Activated naive CD8-positive, alpha-beta T cell treated with anti-CD3 and anti-CD28 coated beads, Interleukin-2, amount 50 U/mL, for 24 hours (primary cell): ENCODE measurements at regions not wholly inside any gene's neighbourhood (a gene's known extent, or its start where the extent isn't known, plus 50 kb on each side); places are given as distances from the start of the nearest gene placed in this dataset.

Source experiments
- ATAC-seq: fragments of 150-1000 bp; cut with Tn5 transposase; one replicate; pipeline ENCODE4 v1.10.0; 2021
- DNase-seq: peaks from one replicate; pipeline ENCODE4 v3.0.0; 2021
- H3K27ac Mint-ChIP-seq: one replicate; pipeline ENCODE4 v1.8.0; 2021; ENCODE audit warnings: mild to moderate bottlenecking, mixed read lengths
- H3K27me3 Mint-ChIP-seq: one replicate; pipeline ENCODE4 v1.8.0; 2021; ENCODE audit warnings: mixed read lengths
- H3K36me3 Mint-ChIP-seq: one replicate; pipeline ENCODE4 v1.8.0; 2021; ENCODE audit warnings: low read depth, mixed read lengths
- H3K4me1 Mint-ChIP-seq: one replicate; pipeline ENCODE4 v1.8.0; 2021; ENCODE audit warnings: mixed read lengths
- H3K4me3 Mint-ChIP-seq: one replicate; pipeline ENCODE4 v1.8.0; 2021; ENCODE audit warnings: mild to moderate bottlenecking, moderate library complexity, mixed read lengths
- H3K9me3 Mint-ChIP-seq: one replicate; pipeline ENCODE4 v1.8.0; 2021; ENCODE audit warnings: mixed read lengths

DNA sequence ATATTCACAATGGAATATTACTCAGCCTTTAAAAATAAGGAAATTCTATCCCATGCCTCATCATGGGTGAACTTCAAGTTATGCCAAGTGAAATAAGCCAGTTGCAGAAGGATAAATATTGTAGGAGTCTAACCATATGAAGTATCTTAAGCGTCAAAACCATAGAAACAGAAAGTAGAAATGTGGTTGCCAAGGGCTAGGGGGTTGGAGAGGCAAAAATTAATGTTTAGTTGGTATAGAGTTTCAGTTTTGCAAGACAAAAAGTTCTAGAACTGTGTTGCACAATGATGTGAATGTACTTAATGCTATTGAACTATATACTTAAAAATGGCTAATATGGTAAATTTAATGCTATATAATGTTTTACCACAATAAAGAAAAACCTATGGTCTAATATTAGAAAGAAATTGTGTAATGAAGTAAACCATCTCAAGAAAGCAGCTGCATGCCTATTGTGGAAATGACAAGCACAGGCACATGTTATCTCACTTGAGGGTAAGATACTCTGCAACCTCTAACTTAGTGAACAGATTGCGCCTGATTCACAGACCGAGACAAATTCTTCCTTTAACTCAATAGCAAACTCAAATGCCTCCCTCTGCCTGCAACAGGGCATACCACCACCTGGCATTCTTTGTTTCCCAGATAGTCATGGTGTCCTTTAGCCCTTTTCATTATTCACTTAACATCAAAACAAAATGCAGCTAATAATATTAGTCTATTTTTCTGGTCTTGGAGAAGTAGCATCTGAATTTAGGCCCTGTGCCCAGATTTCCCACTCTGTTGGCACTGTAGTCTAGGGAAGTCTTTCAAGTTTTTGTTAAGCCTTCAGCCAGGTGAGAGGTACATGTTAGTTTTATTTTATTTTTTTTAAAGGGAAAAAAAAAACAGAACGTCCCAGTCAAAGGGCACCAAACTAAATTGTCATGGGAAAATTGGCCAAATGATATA, 80.2 kb upstream of the ACP3 start:
- Mint-ChIP-seq H3K27ac (no peak overlapping the region), H3K4me3 (no peak overlapping the region), H3K4me1 (no peaks in the 10 kb centered on the region), H3K9me3 (no peaks in the 10 kb centered on the region), H3K36me3 (no peaks in the 10 kb centered on the region), H3K27me3 (peaks cover 10% of the 10 kb centered on the region)
- no peak for DNase-seq
- ATAC-seq = no peak

DNA sequence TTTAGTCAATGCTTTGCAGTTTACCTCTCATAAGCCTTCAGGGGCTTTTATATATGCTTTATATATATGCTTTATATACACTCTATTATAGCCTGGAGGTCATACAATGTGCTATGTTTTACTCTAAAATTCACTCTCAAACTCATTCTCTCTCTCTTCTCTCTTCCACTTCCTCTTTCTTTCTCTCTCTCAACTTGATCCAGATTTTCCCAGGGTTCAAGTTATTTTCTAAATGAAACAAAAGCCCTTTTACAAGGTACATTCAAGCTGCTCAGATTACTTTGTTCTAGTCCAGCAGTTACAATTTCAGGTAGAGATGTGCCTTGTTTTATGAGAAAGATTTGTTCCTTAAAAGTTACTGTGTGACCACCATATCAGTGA, 79.6 kb upstream of the ACP3 start:
- Mint-ChIP-seq H3K4me3 (no peak overlapping the region), H3K27me3 (peaks cover 10% of the 10 kb centered on the region), H3K36me3 (no peaks in the 10 kb centered on the region), H3K27ac (no peak overlapping the region), H3K9me3 (no peaks in the 10 kb centered on the region), H3K4me1 (no peaks in the 10 kb centered on the region)
- DNase-seq (no peak), ATAC-seq (no peak)

DNA sequence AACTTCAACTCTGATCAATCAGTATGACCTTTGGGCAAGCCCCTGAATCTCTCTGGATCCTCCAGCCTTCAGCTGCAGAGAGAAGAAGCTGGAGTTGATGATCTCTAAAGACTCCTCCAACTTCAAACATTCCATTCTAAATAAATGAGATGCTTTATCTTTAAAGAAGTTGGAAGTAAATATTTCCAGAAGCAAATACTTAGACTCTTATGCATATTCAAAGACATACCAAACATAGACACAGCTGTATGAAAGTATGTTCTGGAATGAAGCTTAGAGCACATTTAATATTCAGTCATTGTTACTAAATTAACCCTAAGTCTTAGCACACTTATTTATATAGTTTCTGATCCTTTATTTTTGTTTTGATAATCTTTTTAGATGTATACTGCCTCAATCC, 77.6 kb upstream of the ACP3 start:
- no peaks in the 10 kb centered on the region for H3K9me3 Mint-ChIP-seq
- DNase-seq = no peak
- no peak overlapping the region for H3K4me3 Mint-ChIP-seq
- H3K4me1 Mint-ChIP-seq = no peaks in the 10 kb centered on the region
- H3K27ac Mint-ChIP-seq = no peak overlapping the region
- H3K36me3 Mint-ChIP-seq = no peaks in the 10 kb centered on the region
- ATAC-seq = no peak
- peaks cover 14% of the 10 kb centered on the region for H3K27me3 Mint-ChIP-seq

DNA sequence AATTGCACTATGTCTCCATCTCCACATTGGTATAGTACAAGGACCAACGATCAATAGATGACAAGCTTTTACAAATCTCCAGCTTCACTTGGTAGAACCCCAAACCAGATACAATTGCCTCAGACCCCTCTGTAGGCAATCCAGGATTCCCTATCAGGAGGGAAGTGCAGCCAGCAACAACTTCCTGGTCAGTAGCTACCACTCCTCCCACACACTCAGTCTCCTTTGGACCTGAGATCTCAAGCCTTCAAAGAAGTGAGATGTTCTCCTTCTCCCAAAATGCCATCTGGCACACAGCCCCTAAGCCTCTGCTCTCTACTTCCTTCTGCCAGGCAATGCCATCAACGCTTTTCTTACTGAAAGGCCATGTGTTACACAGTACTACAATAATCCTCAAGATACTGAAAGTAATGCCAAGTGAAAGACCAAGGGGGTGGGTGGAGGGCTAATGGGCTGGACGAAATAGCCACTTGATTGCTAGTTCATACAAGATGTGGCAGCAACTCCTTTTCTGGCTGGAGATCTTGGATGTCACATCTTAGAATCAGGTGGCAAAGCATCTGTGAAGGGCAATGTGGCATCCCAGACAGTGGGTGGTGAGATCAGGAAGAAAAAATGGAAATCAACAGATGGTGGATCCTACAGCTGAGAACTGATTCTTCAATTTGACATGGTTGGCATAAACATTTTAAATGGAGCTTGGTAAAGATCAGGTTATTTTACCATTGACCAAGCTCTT, 75.3 kb upstream of the ACP3 start:
- Mint-ChIP-seq H3K36me3 (no peaks in the 10 kb centered on the region), H3K4me1 (no peaks in the 10 kb centered on the region), H3K27ac (no peak overlapping the region), H3K4me3 (no peak overlapping the region), H3K27me3 (peaks cover 16% of the 10 kb centered on the region), H3K9me3 (no peaks in the 10 kb centered on the region)
- DNase-seq = no peak
- ATAC-seq = no peak

DNA sequence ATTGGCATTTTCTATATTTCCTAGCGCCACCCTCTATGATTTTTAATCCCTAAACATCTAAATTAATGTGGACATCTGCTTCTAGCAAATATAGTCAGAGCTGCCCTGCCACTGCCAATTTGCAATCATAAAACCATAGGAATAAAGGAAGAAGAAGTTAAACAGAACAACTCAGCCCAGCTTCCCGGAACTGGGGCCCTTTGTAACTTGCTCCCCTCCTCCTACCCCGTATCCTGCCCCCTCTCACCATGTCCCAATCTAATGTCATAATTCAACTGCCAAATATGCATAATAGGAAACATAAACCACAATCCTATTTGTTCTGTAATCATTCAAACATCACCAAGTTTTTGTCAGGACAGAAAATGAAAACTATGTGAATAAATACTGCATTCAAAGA, 74.4 kb upstream of the ACP3 start:
- no peaks in the 10 kb centered on the region for H3K36me3 Mint-ChIP-seq
- ATAC-seq (no peak), DNase-seq (no peak)
- peaks cover 16% of the 10 kb centered on the region for H3K27me3 Mint-ChIP-seq
- no peak overlapping the region for H3K27ac Mint-ChIP-seq
- H3K9me3 Mint-ChIP-seq = no peaks in the 10 kb centered on the region
- no peak overlapping the region for H3K4me3 Mint-ChIP-seq
- no peaks in the 10 kb centered on the region for H3K4me1 Mint-ChIP-seq

DNA sequence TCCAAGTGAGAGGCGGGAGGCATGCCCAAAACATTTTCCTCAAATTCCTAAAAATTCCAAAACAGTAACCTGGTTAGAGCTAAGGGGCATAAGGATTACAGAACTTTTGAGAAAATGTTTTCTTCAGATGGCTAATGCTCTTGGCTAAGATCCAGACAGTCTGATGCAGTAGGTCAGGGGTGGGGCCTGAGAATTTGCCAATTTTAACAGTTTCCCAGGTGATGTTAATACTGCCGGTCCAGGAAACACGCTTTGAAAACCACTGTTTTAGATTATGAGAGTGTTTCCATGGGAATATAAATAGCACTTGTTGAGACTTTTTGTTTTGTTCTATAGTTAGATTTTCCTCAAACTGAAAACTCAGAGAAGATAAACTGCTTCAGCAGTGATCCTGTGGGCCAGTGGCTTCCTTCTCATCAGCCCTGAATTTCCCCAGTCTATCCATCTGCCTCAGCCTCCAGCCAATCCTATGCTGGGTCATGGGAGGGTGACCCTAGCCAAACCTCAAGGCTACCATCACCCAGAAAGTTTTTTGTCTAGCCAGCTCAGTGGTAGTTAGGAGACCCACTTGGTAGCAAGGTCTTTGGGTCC, 71.6 kb upstream of the ACP3 start:
- ATAC-seq (no peak), DNase-seq (no peak)
- Mint-ChIP-seq H3K4me1 (no peaks in the 10 kb centered on the region), H3K27ac (no peak overlapping the region), H3K9me3 (no peaks in the 10 kb centered on the region), H3K36me3 (no peaks in the 10 kb centered on the region), H3K27me3 (peaks cover 8% of the 10 kb centered on the region), H3K4me3 (no peak overlapping the region)

DNA sequence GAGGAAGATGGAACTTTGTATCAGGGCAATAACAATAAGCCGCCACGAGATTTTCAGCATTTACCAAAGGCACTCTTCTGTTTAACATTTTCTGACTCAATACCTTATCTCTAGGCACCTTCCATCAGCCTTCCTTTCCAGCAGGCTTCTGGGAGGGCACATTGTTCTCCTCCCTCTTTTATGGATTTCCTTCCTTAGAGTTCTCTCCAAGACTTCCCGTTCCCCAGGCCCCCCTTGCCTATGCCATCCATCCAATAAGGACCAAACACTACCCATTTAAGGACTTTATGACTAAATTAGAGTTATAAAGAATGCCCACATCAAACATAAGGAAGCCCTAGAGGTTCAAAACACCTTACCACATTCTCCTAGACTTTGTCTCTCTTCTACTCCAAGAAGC, 71.0 kb upstream of the ACP3 start:
- Mint-ChIP-seq H3K4me3 (no peak overlapping the region), H3K36me3 (no peaks in the 10 kb centered on the region), H3K4me1 (no peaks in the 10 kb centered on the region), H3K27ac (no peak overlapping the region), H3K27me3 (peaks cover 6% of the 10 kb centered on the region), H3K9me3 (no peaks in the 10 kb centered on the region)
- DNase-seq (no peak), ATAC-seq (no peak)

DNA sequence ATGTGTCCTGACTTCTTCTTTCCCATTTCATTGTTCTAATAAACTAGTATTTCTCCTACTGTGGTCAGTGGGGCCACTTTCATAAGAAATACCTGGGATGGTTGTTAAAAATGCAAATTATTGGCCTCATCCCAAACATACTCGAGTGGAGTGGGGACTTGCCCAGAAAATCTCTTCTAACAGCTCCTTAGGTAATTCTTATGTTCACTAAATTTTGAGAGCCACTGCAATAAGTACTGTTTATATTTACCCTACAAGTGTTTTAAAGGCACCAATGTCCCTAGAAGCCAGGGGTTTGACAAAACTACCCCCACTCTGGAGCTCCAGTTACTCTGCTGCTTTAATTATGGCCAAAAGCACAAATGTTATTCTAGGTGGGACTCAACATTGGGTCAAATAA, 70.0 kb upstream of the ACP3 start:
- no peaks in the 10 kb centered on the region for H3K9me3 Mint-ChIP-seq
- no peak for DNase-seq
- no peak overlapping the region for H3K27ac Mint-ChIP-seq
- H3K4me1 Mint-ChIP-seq = no peaks in the 10 kb centered on the region
- H3K4me3 Mint-ChIP-seq = no peak overlapping the region
- ATAC-seq = no peak
- no peaks in the 10 kb centered on the region for H3K36me3 Mint-ChIP-seq
- H3K27me3 Mint-ChIP-seq = peaks cover 7% of the 10 kb centered on the region

DNA sequence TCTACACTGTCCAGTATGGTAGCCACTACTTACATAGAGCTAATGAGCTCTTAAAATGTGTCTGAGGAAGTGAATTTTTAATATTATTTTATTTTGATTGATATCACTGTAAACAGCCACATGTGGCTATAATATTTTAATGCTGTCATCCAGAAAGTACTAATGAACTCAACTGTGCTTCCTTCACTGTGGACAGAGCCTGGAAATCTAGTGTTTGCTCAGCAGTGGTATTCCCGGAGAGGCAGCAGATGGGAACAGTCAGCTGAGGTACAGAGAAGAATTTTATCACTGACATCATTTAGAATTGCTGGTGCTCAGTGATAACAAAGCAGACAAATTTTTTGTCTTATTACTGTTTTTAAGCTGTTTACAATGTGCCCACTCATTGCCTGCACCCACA, 68.7 kb upstream of the ACP3 start:
- Mint-ChIP-seq H3K4me3 (no peak overlapping the region), H3K4me1 (no peaks in the 10 kb centered on the region), H3K9me3 (no peaks in the 10 kb centered on the region), H3K27me3 (peaks cover 9% of the 10 kb centered on the region), H3K36me3 (no peaks in the 10 kb centered on the region), H3K27ac (no peak overlapping the region)
- ATAC-seq (no peak), DNase-seq (no peak)

DNA sequence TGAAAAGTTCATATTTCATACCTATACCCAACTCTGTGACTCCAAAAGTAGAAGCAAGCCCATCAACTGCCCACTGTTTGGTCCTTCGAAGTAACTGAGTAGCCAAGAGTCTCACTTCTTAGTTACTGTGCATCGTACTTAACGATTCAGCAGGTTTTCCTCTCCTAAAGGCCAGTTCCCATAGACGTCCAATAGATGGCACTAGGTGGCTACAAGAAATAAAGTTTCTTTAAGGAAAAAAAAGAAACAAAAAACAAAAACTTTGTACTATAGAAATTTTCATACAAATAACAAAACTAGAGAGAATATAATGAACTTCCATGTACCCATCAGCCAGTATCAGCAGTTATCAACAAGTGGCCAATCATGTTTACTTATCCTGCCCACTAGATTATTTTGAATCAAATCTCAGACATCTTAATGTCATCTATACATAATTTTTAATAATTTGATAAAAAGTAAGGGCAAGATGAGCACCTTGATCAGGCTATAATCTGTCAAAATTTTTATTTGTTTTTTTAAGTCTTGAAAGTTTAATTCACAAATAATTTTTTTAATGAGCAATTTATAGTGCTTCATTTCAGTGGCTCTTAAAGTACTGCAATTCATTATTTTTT, 63.8 kb upstream of the ACP3 start:
- no peak overlapping the region for H3K27ac Mint-ChIP-seq
- DNase-seq = no peak
- H3K4me3 Mint-ChIP-seq = no peak overlapping the region
- H3K36me3 Mint-ChIP-seq = no peaks in the 10 kb centered on the region
- peaks cover 4% of the 10 kb centered on the region for H3K27me3 Mint-ChIP-seq
- no peaks in the 10 kb centered on the region for H3K4me1 Mint-ChIP-seq
- no peak for ATAC-seq
- H3K9me3 Mint-ChIP-seq = no peaks in the 10 kb centered on the region

DNA sequence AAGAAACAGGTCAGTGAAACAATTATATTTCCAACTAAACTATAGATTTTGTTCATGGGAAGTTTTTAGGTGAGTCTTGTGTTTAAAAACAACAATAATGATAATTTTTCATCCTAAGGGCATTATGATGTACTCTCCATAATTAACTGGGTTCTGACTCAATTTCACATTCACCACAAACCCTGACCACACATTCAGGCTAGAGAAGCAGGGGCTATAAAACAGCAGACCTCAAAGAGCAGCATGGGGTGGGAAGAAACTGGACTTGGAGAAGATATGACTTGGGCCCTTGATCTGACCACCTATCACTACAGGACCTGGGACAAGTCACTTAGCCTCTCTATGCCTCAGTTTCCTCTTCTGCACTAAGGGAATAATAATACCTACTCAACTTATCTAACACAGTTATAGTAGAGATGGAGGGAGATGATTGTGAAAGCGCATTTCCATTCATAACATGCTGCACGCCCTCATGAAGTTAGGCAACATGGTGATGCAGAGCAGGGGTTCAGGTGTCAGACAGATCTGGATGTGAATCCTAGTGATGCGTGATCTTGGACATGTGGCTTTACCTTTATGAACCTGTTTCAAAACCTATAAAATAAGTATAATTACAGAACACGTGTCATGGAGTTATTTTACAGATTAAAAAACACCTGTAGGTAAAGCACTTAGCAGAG, 63.0 kb upstream of the ACP3 start:
- DNase-seq (no peak), ATAC-seq (no peak)
- H3K27ac Mint-ChIP-seq = no peak overlapping the region
- H3K4me1 Mint-ChIP-seq = no peaks in the 10 kb centered on the region
- H3K27me3 Mint-ChIP-seq = peaks cover 4% of the 10 kb centered on the region
- no peak overlapping the region for H3K4me3 Mint-ChIP-seq
- H3K9me3 Mint-ChIP-seq = no peaks in the 10 kb centered on the region
- no peaks in the 10 kb centered on the region for H3K36me3 Mint-ChIP-seq

DNA sequence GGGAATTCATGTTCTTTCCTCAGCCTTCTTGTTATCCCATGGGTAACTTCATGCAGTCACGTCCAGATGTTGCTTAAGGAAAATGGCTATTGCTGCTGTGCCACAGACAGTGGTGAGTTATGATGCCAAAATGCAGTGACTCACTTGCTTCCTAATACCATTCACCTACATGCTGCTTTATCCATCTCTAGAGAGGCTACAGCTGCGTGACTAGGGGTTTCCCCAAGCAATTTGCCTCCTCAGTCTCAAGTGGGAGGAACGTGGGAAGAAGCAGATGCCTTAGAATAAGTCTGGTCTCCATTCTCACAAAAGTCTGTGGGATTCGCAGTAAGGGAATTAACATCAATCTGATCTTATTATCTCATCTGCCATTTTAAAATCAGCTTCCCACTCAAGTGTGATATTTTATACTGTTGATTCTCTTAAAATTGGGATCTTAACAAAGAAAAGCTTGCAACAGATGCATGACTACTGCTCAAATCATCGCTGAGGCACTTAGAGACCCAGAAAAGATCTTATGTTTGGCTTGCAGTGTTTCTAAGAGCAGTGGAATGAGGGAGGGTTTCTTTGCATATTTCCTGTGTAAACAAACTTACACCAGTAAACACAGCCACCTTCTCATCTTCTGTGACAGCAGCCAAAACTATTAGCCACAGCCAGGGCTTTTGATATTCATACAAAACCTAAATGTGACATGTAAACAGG, 62.0 kb upstream of the ACP3 start:
- Mint-ChIP-seq H3K9me3 (no peaks in the 10 kb centered on the region), H3K4me1 (no peaks in the 10 kb centered on the region), H3K4me3 (no peak overlapping the region), H3K27me3 (peaks cover 4% of the 10 kb centered on the region), H3K27ac (no peak overlapping the region), H3K36me3 (no peaks in the 10 kb centered on the region)
- DNase-seq = no peak
- no peak for ATAC-seq

DNA sequence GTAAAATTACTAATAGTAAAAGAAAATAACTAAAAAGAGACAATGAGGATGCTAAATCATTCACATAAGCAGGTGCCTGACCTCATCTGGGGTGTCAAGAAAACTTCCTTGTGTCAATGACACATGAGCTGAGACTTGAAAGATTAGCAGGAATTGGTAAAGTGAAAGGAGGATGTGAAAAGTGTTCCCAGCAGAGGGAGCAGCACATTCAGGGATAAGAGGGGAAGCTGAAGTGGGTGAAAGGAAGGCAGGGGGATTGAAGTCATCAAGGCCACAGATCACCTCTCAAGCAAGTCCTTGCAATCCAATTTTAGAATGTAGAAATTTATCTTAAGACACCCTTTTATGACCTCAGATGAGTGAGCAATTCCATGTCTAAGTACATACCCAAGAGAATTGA, 60.2 kb upstream of the ACP3 start:
- peaks cover 4% of the 10 kb centered on the region for H3K27me3 Mint-ChIP-seq
- DNase-seq (no peak), ATAC-seq (no peak)
- no peak overlapping the region for H3K27ac Mint-ChIP-seq
- no peaks in the 10 kb centered on the region for H3K4me1 Mint-ChIP-seq
- no peaks in the 10 kb centered on the region for H3K9me3 Mint-ChIP-seq
- H3K36me3 Mint-ChIP-seq = no peaks in the 10 kb centered on the region
- H3K4me3 Mint-ChIP-seq = no peak overlapping the region

DNA sequence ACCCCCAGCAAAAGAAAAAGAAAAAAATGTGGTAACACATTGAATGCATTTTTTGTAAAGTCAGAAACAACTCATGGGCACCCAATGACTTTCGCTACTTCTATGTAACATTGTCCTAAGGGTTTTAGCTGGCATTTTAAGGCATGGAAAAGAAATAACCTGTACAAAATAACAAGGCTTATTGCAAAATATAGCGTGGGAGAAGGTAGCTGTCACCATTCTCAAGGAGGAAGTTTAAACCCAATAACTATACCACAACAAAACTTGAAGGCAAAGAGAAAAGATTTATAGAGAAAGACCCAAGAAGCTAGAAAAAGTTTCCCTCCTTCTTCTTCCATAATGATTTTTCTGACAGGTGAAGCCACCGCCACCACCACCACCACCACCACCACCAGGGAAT, 55.7 kb upstream of the ACP3 start:
- ATAC-seq = no peak
- H3K4me3 Mint-ChIP-seq = no peak overlapping the region
- H3K36me3 Mint-ChIP-seq = no peaks in the 10 kb centered on the region
- no peaks in the 10 kb centered on the region for H3K4me1 Mint-ChIP-seq
- no peaks in the 10 kb centered on the region for H3K9me3 Mint-ChIP-seq
- no peak for DNase-seq
- H3K27ac Mint-ChIP-seq = no peak overlapping the region
- H3K27me3 Mint-ChIP-seq = peaks cover 3% of the 10 kb centered on the region
